ENCODE measurements at regions not wholly inside any gene's neighbourhood (a gene's known extent, or its start where the extent isn't known, plus 50 kb on each side); places are given as distances from the start of the nearest gene placed in this dataset.

- TF ChIP-seq, protein P1, sequence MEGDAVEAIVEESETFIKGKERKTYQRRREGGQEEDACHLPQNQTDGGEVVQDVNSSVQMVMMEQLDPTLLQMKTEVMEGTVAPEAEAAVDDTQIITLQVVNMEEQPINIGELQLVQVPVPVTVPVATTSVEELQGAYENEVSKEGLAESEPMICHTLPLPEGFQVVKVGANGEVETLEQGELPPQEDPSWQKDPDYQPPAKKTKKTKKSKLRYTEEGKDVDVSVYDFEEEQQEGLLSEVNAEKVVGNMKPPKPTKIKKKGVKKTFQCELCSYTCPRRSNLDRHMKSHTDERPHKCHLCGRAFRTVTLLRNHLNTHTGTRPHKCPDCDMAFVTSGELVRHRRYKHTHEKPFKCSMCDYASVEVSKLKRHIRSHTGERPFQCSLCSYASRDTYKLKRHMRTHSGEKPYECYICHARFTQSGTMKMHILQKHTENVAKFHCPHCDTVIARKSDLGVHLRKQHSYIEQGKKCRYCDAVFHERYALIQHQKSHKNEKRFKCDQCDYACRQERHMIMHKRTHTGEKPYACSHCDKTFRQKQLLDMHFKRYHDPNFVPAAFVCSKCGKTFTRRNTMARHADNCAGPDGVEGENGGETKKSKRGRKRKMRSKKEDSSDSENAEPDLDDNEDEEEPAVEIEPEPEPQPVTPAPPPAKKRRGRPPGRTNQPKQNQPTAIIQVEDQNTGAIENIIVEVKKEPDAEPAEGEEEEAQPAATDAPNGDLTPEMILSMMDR (IDR thresholded peaks at IDR 0.05): no peak
- no peak for TF ChIP-seq ZFX (IDR thresholded peaks at IDR 0.05; ENCODE audit: borderline replicate concordance)
These were observed 577.9 kb upstream of the DIPK2B start for GRCh38 chrX:45778616-45779015.
